HG03280 (cell line): ENCODE measurements at regions not wholly inside any gene's neighbourhood (a gene's known extent, or its start where the extent isn't known, plus 50 kb on each side); places are given as distances from the start of the nearest gene placed in this dataset.

ENCODE experiments used
- ATAC-seq: cut with Tn5 transposase; IDR thresholded peaks from one replicate; pipeline ENCODE4 v1.9.1; 2021; ENCODE audit warnings: mild to moderate bottlenecking, moderate library complexity; ENCODE audit not compliant: unreplicated experiment

GRCh38 chr10:128604025-128604424 is 477.8 kb upstream of the MKI67 start:
- no peak for ATAC-seq

GRCh38 chr10:128605180-128605579 is 479.0 kb upstream of the MKI67 start:
- ATAC-seq, result no peak

- no peak for ATAC-seq
These were observed 479.8 kb upstream of the MKI67 start for GRCh38 chr10:128606055-128606454.

- no peak for ATAC-seq
These were observed 482.6 kb upstream of the MKI67 start for GRCh38 chr10:128608791-128609190.

- no peak for ATAC-seq
These were observed 483.2 kb upstream of the MKI67 start for GRCh38 chr10:128609460-128609859.

GRCh38 chr10:128610113-128610512 is 483.9 kb upstream of the MKI67 start:
- no peak for ATAC-seq

- no peak for ATAC-seq
These were observed 486.0 kb upstream of the MKI67 start for GRCh38 chr10:128612195-128612594.

GRCh38 chr10:128612631-128613030 is 486.4 kb upstream of the MKI67 start:
- ATAC-seq, result no peak

GRCh38 chr10:128614016-128614605 is 487.9 kb upstream of the MKI67 start:
- ATAC-seq, result no peak

GRCh38 chr10:128614802-128615553 is 488.8 kb upstream of the MKI67 start:
- ATAC-seq, result no peak

- no peak for ATAC-seq
These were observed 491.3 kb upstream of the MKI67 start for GRCh38 chr10:128617532-128617931.

GRCh38 chr10:128622706-128623105 is 496.5 kb upstream of the MKI67 start:
- no peak for ATAC-seq

GRCh38 chr10:128623776-128624175 is 497.6 kb upstream of the MKI67 start:
- ATAC-seq, result no peak

GRCh38 chr10:128624656-128625530 is 498.7 kb upstream of the MKI67 start:
- ATAC-seq, result no peak

- no peak for ATAC-seq
These were observed 499.7 kb upstream of the MKI67 start for GRCh38 chr10:128625926-128626325.

- no peak for ATAC-seq
These were observed 500.3 kb upstream of the MKI67 start for GRCh38 chr10:128626397-128627000.

GRCh38 chr10:128627811-128628210 is 501.6 kb upstream of the MKI67 start:
- ATAC-seq, result no peak

- ATAC-seq, result no peak
These were observed 502.0 kb upstream of the MKI67 start for GRCh38 chr10:128628252-128628651.

- no peak for ATAC-seq
These were observed 503.2 kb upstream of the MKI67 start for GRCh38 chr10:128629111-128630096.

GRCh38 chr10:128630787-128631252 is 504.6 kb upstream of the MKI67 start:
- ATAC-seq, result no peak
